Spleen (tissue), 7 donors: ENCODE measurements at regions not wholly inside any gene's neighbourhood (a gene's known extent, or its start where the extent isn't known, plus 50 kb on each side); places are given as distances from the start of the nearest gene placed in this dataset.

Source experiments
- CTCF ChIP-seq, 11 experiments: fragments of 200-600 bp in 7 of 11; fragments of 450-650 bp in 4 of 11; sonication (generic) in 4 of 11; IDR thresholded peaks in 8 of 11; conservative IDR thresholded peaks in 3 of 11; 1 replicate in 7 of 11; 2 replicates in 4 of 11; pipeline versions ENCODE4 v1.4.0 to v1.8.0; 2016 to 2021; ENCODE audit warnings: antibody characterized with exemption in 11 of 11, inconsistent platforms in 4 of 11, mild to moderate bottlenecking in 1 of 11
- POLR2A ChIP-seq, 3 donors: fragments of 450-650 bp; IDR thresholded peaks; one replicate each; pipeline ENCODE4 v1.5.1; 2017; ENCODE audit warnings: antibody characterized with exemption in 3 of 3, mild to moderate bottlenecking in 1 of 3
- POLR2AphosphoS5 ChIP-seq, 3 donors: sonication (generic); formaldehyde crosslinking; IDR thresholded peaks; one replicate each; pipeline ENCODE4 v1.5.1; 2017; ENCODE audit warnings: antibody characterized with exemption in 3 of 3
- donor health status: DM: no; HTN: no; CAD: no; lungs with moderate emphysema.
- donor health status: DM: no; HTN: no; CAD: no.
- donor health status: DM: no; HTN: no; CAD: no.

- TF ChIP-seq POLR2A (IDR thresholded peaks at IDR 0.05) (no peak), CTCF (IDR thresholded peaks at IDR 0.05 in 8 of 11, conservative IDR thresholded peaks at IDR 0.05 in 3 of 11) (no peak), POLR2AphosphoS5 (IDR thresholded peaks at IDR 0.05) (no peak)
Measured at GRCh38 chr2:139217641-139218040, 437.5 kb upstream of the NXPH2 start.
